ENCODE measurements at regions not wholly inside any gene's neighbourhood (a gene's known extent, or its start where the extent isn't known, plus 50 kb on each side); places are given as distances from the start of the nearest gene placed in this dataset.

DNA sequence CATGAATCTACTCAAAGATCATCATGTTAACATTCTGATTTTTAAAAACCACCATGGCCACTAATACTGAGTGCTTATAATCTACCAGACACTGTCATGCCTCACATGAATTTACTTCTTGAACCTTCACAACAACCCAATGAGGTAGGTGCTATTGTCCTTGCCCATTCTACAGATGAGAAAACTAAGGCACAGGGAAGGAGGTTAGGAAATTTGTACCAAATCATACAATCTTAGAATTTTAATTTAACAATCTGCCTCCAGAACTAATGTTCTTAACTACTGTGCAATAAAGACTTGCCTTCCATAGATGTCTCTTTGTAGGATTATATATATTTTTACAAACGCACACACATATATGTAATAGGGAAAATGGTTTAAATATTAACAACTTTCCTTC is 269.5 kb downstream of the ALDH8A1 start:
- H3K36me3 Mint-ChIP-seq (ENCODE audit: low read depth): no peaks in the 10 kb centered on the region
- H3K4me1 Mint-ChIP-seq: no peaks in the 10 kb centered on the region
- no peaks in the 10 kb centered on the region for H3K27me3 Mint-ChIP-seq
- no peak overlapping the region for H3K4me3 Mint-ChIP-seq
- H3K9me3 Mint-ChIP-seq: no peaks in the 10 kb centered on the region
- ATAC-seq (replicated peaks): no peak
- H3K27ac Mint-ChIP-seq: no peak overlapping the region

DNA sequence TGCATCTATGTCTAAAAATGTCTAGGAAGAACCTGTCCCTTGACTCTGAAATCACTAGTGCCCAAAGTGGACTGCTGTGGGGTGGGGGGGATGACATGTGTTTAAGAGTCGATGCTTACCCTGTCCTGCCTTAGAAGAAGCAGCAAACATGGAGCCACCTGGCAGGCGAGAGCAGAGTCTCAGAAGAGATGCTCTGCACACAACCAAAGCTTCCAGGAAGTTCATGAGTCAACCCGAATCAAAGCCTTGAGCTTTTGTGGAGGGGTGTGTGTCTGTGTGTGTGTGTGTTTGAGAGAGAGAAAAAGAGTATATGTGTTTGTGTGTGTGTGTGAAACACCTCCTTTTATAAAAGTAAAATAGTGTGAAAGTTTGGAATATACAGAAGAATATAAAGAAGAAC is 269.9 kb downstream of the ALDH8A1 start:
- ATAC-seq (replicated peaks): no peak
- Mint-ChIP-seq H3K27ac (no peak overlapping the region), H3K4me1 (no peaks in the 10 kb centered on the region), H3K9me3 (no peaks in the 10 kb centered on the region), H3K4me3 (no peak overlapping the region), H3K36me3 (ENCODE audit: low read depth) (no peaks in the 10 kb centered on the region), H3K27me3 (no peaks in the 10 kb centered on the region)

DNA sequence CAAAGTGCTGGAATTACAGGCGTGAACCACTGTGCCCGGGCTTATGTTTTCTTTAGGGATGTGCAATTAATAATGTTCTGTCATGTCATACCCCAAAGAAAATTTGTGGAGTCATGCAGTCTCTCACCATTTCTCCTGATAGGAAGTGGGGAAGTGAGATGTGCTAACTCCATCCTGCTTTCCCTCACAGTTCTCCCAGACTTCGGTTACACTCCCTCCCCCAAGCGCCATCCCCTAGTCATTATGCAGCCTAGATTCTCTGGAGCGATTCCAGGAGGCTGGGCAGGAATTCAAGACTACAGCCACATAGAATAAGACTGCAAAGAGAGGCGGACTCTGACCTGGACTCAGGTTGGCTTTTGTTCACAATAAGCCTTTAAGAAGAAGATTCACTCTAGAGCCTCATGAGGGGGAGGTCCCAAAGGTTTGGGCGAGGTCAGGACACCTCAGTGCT is 271.4 kb downstream of the ALDH8A1 start:
- Mint-ChIP-seq H3K36me3 (ENCODE audit: low read depth) (no peaks in the 10 kb centered on the region), H3K9me3 (no peaks in the 10 kb centered on the region), H3K4me3 (no peak overlapping the region), H3K27ac (no peak overlapping the region), H3K4me1 (no peaks in the 10 kb centered on the region), H3K27me3 (no peaks in the 10 kb centered on the region)
- ATAC-seq (replicated peaks): no peak

DNA sequence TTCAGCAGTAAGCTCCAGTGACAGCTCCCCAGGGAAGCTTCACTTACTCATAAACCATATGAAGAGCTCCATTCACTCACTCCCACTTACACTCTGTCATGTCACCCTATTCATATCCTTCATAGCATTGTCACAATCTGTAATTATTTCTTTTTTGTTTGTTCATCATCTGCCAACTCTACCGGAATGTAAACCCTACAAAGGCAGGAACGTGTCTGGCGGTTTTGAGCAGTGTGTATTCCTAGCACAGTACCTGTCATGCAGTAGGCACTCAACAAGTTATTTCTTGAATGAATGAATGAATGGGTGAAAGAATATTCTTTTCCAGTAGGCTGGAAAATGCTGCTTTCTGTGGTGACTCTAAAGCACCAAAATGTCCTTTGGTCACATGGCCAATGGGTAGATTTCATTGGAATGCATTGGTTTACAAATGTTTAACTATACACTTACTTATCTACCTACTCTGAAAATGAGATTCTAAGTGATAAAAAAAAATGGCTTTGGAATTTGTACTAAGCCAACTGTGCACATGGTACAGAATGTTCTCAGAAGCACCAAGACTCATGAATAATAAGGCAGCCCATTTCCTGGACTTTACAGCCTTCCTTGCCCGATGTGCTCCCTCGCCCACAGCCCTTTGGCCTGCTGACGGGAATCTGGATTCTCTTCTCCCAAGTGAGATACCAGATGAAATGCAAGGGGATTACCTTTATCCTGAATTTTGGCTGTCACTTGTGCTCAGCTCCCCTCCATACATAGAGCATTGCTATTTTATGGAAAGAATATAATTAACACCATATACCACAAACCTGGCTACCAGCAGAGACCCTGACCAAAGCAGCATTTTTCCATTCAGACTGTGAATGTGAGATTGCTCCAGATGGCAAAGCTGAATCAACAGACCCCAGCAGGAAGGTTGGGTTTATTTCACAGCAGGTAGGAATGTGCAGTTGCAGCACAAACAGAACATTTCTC is 273.3 kb downstream of the ALDH8A1 start:
- H3K4me3 Mint-ChIP-seq: no peak overlapping the region
- no peaks in the 10 kb centered on the region for H3K27me3 Mint-ChIP-seq
- no peak for ATAC-seq (replicated peaks)
- H3K36me3 Mint-ChIP-seq (ENCODE audit: low read depth): no peaks in the 10 kb centered on the region
- H3K4me1 Mint-ChIP-seq: no peaks in the 10 kb centered on the region
- H3K9me3 Mint-ChIP-seq: no peaks in the 10 kb centered on the region
- H3K27ac Mint-ChIP-seq: no peak overlapping the region

DNA sequence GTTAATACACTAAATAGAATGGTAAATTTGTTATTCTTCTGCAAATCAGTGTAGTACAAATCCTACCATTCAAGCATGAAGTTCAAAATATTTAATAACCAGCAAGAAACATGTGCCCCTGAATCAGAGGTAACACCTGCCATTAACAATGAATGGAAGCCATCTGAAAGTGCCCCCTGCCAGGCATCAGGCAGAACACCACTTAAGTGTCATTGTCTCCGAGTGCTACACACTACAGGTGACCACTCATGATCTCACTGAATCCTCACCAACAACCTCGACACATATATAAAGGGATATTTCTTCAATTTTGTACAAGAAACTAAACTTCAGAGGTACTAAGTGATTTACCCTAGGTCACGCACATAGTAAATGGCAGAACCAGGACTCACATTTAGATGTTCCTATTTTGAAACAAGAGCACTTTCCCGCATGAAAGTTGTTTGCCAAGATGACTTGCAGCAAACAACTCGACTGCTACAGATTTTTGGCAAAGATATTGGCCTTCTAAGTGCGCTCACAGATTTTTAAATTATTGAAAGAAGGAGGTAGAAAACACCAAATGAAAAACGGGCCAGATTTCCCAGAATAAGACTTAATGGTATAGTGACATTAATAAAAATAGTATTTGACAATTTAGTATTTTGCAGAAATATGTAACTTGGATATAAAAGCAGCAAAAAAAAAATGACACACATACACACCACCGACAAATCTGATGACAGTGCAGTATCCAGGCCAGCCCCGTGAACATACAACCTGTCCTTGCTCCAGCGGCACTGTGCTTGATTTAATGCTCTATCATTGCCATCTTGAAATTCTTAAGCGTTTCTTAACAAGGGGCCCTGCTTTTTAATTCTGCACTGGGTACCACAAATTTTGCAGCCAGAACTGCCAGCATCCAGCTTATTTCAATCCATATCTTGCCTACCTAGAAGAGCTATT is 274.5 kb downstream of the ALDH8A1 start:
- no peak for ATAC-seq (replicated peaks)
- Mint-ChIP-seq H3K4me3 (no peak overlapping the region), H3K4me1 (no peaks in the 10 kb centered on the region), H3K27ac (no peak overlapping the region), H3K9me3 (no peaks in the 10 kb centered on the region), H3K27me3 (no peaks in the 10 kb centered on the region), H3K36me3 (ENCODE audit: low read depth) (no peaks in the 10 kb centered on the region)

DNA sequence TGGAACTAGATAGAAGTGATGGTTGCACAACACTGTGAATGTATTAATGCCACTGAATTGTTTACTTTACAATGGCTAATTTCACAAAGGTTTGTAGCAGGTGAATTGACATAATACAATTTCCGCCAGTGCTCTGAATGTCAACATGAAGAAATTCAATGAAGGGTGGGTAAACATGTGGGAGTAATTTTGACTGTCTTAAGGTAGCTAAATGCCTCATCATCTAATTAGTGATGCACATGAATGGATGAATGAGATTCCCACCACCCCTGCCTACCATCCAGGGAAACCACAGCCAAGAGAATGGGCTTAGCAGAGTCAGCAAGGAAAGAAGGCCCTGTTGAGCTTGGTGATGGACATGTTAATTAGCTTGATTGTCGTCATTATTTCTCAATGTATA is 275.3 kb downstream of the ALDH8A1 start:
- Mint-ChIP-seq H3K4me3 (no peak overlapping the region), H3K4me1 (no peaks in the 10 kb centered on the region), H3K27ac (no peak overlapping the region), H3K9me3 (no peaks in the 10 kb centered on the region), H3K36me3 (ENCODE audit: low read depth) (no peaks in the 10 kb centered on the region), H3K27me3 (no peaks in the 10 kb centered on the region)
- no peak for ATAC-seq (replicated peaks)

DNA sequence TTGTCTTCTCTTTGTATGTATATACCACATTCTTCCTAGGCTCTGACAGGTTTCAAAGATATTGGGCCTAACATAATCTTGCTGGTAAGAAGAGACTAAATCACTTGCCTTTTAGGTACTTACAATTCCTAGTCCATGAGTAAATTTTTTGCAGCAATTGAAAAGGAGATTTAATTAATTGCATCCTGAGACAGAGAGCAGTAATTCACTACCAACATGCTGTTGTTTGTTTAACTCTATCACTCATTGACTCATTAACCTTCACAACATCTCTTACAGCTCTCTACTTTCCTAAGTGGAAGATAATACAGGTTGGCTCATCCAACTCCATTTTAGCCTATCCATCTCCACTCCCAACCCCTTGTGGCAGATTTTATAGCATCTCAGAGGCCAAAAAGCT is 280.4 kb downstream of the ALDH8A1 start:
- Mint-ChIP-seq H3K4me1 (no peaks in the 10 kb centered on the region), H3K27ac (no peak overlapping the region), H3K27me3 (no peaks in the 10 kb centered on the region), H3K4me3 (no peak overlapping the region), H3K36me3 (ENCODE audit: low read depth) (no peaks in the 10 kb centered on the region), H3K9me3 (no peaks in the 10 kb centered on the region)
- ATAC-seq (replicated peaks): no peak

DNA sequence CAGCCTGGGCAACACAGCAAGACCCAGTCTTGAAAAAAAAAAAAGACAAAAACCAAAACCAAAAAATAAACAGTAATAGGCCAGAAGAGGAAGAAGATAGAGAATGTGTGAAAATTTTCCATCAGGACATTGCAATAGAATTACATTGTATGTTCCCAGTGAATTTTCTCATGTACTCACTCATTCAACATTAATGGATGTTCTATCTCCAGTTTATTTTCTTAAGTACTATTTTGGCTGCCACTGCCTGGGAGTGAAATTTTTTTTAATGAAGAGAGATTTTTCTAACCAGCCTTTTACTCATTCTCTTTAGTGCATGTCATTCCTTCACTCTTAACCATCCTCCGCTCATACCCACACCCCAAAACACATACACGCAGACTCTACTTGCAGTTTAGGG is 282.8 kb downstream of the ALDH8A1 start:
- no peak for ATAC-seq (replicated peaks)
- H3K27ac Mint-ChIP-seq: no peak overlapping the region
- no peaks in the 10 kb centered on the region for H3K4me1 Mint-ChIP-seq
- no peaks in the 10 kb centered on the region for H3K27me3 Mint-ChIP-seq
- no peaks in the 10 kb centered on the region for H3K36me3 Mint-ChIP-seq (ENCODE audit: low read depth)
- H3K4me3 Mint-ChIP-seq: no peak overlapping the region
- H3K9me3 Mint-ChIP-seq: no peaks in the 10 kb centered on the region

DNA sequence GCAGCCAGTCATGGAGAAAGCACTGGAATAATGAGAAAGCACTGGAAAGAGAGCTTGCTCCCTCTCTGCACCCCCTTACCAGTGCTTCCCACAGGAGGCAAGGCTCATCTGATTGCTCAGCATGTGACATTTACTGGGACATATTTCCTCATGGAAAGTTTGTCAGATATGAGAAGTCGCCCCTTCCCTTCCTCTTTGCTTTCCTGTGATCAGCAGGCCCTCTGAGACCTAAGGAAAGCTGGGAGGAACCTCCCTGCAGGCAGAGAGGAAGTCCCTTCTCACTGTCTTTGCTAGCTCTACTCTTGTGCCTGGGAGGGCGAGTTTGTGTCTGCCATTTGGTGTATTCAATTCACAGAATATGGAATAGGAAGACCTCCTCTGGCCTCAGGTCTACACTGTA is 283.8 kb downstream of the ALDH8A1 start:
- Mint-ChIP-seq H3K4me3 (no peak overlapping the region), H3K4me1 (no peaks in the 10 kb centered on the region), H3K9me3 (no peaks in the 10 kb centered on the region), H3K27me3 (no peaks in the 10 kb centered on the region), H3K27ac (no peak overlapping the region), H3K36me3 (ENCODE audit: low read depth) (no peaks in the 10 kb centered on the region)
- ATAC-seq (replicated peaks): no peak

DNA sequence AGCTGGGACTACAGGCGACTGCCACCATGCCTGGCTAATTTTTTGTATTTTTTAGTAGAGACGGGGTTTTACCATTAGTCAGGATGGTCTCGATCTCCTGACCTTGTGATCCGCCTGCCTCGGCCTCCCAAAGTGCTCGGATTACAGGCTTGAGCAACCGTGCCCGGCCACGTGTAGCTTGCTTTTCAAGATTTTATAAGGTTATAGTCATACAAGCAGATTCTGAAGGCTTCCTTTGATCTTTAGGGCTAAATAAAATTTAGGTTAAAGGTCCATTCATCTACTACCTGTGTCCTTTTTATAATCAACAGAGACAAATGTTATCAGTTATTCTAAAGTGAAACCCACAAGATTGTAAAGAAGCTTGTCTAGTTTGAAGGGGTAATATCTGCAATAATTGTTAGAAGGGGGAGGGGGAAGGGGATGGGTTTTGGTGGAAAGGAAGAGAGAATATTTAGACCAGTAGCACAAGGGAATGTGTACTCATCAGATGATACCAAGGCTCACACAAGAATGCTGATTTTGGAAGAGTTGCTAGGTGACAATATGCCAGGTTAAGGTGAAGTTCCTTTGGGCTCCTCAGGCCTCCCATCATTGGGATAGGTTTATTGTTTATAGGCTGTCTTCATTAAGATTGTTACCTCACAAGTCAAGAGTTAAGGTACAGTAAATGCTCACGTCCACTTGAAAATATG is 284.7 kb downstream of the ALDH8A1 start:
- Mint-ChIP-seq H3K9me3 (no peaks in the 10 kb centered on the region), H3K27me3 (no peaks in the 10 kb centered on the region), H3K4me1 (no peaks in the 10 kb centered on the region), H3K4me3 (no peak overlapping the region), H3K27ac (no peak overlapping the region), H3K36me3 (ENCODE audit: low read depth) (no peaks in the 10 kb centered on the region)
- ATAC-seq (replicated peaks): no peak

DNA sequence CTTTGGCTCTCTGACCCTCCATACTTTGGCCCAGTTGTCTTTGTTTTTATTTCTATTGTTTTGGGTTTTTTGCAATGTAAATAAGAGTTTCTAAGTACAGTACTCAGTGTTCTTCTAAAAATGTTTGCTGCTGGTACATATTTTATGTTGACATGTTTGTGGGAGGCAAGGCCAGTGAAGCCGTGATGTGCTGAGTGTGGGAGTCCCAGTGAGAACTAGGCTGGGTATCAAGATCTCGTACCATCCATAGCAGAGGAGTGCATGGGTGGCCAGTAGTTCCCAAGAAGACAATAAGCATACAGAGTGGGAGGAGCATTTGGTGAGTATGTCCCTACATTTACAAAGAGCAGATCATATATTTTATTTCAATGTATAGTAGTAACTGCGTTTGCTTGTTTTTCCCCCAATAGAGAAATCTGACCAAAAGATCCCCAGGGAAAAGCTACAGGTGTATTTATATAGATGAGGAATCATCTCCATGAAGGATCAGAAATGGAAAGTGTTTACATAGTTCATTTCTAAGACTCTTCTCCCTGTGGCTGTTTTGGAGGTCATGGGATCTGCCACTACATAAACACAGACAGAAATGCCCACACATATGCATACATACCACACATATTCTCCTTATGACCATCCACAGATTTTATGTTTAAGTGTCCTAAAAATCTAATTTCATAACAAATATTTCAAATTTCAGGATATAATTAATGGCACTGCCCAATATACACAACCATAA is 285.9 kb downstream of the ALDH8A1 start:
- no peaks in the 10 kb centered on the region for H3K9me3 Mint-ChIP-seq

DNA sequence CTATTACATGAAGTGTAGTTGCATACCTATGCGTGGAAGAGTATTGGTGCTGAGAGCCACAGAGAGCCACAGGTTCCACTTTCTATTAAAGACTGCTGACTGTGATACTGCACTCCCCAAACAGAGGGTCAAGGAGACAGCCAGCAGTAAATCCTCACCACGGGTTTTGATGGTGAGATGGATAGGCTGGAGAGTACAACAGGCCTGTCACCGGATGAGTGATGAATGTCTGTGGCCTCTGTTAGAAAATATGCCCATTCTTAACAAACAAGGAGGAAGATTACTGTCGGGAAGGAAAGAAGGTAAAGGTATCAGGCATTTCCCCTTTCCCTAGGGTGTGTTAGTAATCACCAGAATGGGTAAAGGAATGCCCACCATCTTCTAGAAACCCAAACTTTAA is 286.5 kb downstream of the ALDH8A1 start:
- Mint-ChIP-seq H3K27me3 (no peaks in the 10 kb centered on the region), H3K4me3 (no peak overlapping the region), H3K36me3 (ENCODE audit: low read depth) (no peaks in the 10 kb centered on the region), H3K27ac (no peak overlapping the region), H3K9me3 (no peaks in the 10 kb centered on the region), H3K4me1 (no peaks in the 10 kb centered on the region)
- ATAC-seq (replicated peaks): no peak

More for the DNA sequence above, 285.9 kb downstream of the ALDH8A1 start:
- no peak overlapping the region for H3K27ac Mint-ChIP-seq
- no peak overlapping the region for H3K4me3 Mint-ChIP-seq
- no peaks in the 10 kb centered on the region for H3K36me3 Mint-ChIP-seq (ENCODE audit: low read depth)
- no peaks in the 10 kb centered on the region for H3K27me3 Mint-ChIP-seq
- no peak for ATAC-seq (replicated peaks)
- H3K4me1 Mint-ChIP-seq: no peaks in the 10 kb centered on the region

DNA sequence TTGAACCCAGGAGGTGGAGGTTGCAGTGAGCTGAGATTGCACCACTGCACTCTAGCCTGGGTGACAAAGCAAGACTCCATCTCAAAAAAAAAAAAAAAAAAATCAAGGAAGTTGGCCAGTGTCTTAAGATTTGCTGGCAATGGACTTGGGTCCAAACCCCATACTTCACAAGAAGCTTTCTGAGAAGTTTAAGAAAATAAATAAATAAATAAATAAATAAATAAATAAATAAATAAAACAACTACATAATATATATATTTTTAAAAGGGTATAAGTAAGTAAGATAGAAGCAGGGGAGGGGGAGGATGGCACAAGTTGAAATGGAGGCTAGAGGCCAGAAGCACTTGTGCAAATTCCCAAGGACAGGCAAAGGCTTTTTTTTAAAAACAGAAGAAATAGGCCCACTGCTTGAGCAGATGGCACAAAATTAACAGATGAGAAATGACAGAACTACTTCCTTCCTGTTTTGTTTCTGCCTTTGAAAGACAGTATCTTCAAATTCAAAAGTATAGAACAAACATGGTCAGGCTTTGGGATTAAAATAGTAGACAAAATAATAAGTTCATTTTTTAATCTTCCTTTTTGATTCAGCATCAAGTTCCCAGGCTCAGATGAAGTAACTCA is 287.7 kb downstream of the ALDH8A1 start:
- Mint-ChIP-seq H3K9me3 (no peaks in the 10 kb centered on the region), H3K4me3 (no peak overlapping the region), H3K36me3 (ENCODE audit: low read depth) (no peaks in the 10 kb centered on the region), H3K4me1 (no peaks in the 10 kb centered on the region), H3K27ac (no peak overlapping the region), H3K27me3 (peaks cover 3% of the 10 kb centered on the region)
- ATAC-seq (replicated peaks): no peak

All from activated T-helper 17 cell treated with anti-CD3 and anti-CD28 coated beads, Interleukin-2, amount 50 U/mL, for 72 hours (primary cell).